Immature natural killer cell (primary cell): ENCODE measurements at regions not wholly inside any gene's neighbourhood (a gene's known extent, or its start where the extent isn't known, plus 50 kb on each side); places are given as distances from the start of the nearest gene placed in this dataset.

Experiments used
- DNase-seq, 3 donors: peaks; one replicate each; pipeline ENCODE4 v3.0.0; 2022; ENCODE audit warnings: mixed read lengths in 1 of 3
- H3K27ac Mint-ChIP-seq, 6 donors: one replicate each; pipeline ENCODE4 v1.8.0; 2020; ENCODE audit warnings: mixed read lengths in 6 of 6, mild to moderate bottlenecking in 5 of 6, inconsistent platforms in 4 of 6, moderate library complexity in 3 of 6
- H3K27me3 Mint-ChIP-seq, 3 donors: one replicate each; pipeline ENCODE4 v1.8.0; 2020 to 2021; ENCODE audit warnings: low read depth in 3 of 3, mild to moderate bottlenecking in 3 of 3, mixed read lengths in 3 of 3, moderate library complexity in 3 of 3, inconsistent platforms in 1 of 3
- H3K36me3 Mint-ChIP-seq, 3 donors: one replicate each; pipeline ENCODE4 v1.8.0; 2020; ENCODE audit warnings: mixed read lengths in 3 of 3, inconsistent platforms in 2 of 3, mild to moderate bottlenecking in 2 of 3
- H3K4me1 Mint-ChIP-seq, 2 donors: one replicate each; pipeline ENCODE4 v1.8.0; 2020; ENCODE audit warnings: inconsistent platforms in 2 of 2, mild to moderate bottlenecking in 2 of 2, mixed read lengths in 2 of 2, moderate library complexity in 1 of 2
- H3K4me3 Mint-ChIP-seq, 5 donors: one replicate each; pipeline ENCODE4 v1.8.0; 2020; ENCODE audit warnings: mild to moderate bottlenecking in 5 of 5, mixed read lengths in 5 of 5, inconsistent platforms in 3 of 5, moderate library complexity in 3 of 5
- H3K9me3 Mint-ChIP-seq, 6 donors: one replicate each; pipeline ENCODE4 v1.8.0; 2020; ENCODE audit warnings: mild to moderate bottlenecking in 6 of 6, mixed read lengths in 6 of 6, inconsistent platforms in 4 of 6, moderate library complexity in 3 of 6

DNA sequence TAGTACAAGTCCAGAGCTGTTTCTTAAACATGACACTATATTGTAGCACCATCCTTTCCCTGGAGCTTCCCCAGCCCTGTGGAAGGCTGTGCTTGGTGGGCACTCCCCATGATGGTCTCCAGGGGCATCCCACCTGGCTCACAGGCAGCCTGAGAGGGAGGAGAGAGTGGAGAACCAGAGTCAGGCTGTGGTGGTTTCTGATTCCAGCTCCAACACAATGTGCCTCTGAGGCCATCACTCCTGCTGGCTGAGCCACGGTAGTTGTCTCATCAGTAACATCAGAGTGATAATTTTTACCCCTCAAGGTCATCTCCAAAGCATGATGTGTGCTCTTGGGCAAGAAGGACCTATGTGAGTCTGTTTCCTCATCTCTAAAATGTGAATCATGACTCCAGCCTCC lies 398.0 kb downstream of the CDK5RAP2 start:
- Mint-ChIP-seq H3K9me3 (peaks cover 0 to 7% (median 0%) of the 10 kb centered on the region in 6 donors), H3K27me3 (no peaks in the 10 kb centered on the region), H3K4me3 (no peak overlapping the region), H3K4me1 (no peaks in the 10 kb centered on the region), H3K27ac (no peak overlapping the region), H3K36me3 (no peaks in the 10 kb centered on the region)
- DNase-seq, result no peak

DNA sequence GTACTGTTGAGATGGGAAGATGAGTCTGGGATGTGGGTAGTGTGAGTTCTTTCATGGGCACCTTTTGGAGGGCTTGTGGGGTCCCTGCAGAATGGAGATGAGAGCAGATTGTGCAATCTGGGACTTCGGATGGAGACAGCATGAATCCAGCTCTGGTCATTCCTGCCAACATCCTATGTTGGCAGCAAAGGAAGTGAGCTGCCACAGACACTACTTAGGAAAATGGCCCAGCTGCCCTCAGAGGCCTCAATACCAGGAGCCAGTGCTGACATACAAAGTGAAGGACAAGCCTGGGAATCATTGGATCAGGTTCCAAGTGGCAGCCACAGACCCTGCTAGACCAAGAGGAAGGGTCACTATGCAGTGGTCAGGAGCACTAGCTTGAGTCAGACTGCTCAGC lies 402.8 kb downstream of the CDK5RAP2 start:
- Mint-ChIP-seq H3K4me3 (no peak overlapping the region), H3K4me1 (no peaks in the 10 kb centered on the region), H3K36me3 (no peaks in the 10 kb centered on the region)

DNA sequence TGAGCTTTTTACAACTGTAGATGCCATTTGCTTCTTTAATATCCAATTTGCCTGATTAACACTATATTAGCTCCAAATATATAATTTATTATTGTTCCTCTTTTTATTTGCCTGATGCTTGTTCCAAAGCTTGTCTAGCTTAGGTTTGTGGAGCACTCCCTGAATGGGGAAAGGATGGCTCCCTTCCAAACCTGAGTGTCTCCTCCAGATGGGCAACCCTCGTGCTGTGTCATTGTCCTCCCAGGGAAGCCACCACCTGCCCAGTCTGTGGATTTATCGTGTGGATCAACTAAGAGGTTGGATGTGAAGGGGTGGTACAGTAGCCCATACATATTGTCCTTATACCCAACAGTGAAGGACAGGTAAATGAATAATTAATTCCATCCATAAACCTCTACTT lies 404.9 kb downstream of the CDK5RAP2 start:
- DNase-seq, result no peak
- Mint-ChIP-seq H3K9me3 (peaks cover 0 to 5% (median 0%) of the 10 kb centered on the region in 6 donors), H3K27ac (no peak overlapping the region), H3K36me3 (peaks cover 0 to 4% (median 0%) of the 10 kb centered on the region in 3 donors), H3K27me3 (peaks cover 0 to 2% (median under 1%) of the 10 kb centered on the region in 3 donors), H3K4me3 (no peak overlapping the region), H3K4me1 (no peaks in the 10 kb centered on the region)

More for the DNA sequence above, 402.8 kb downstream of the CDK5RAP2 start:
- peaks cover 0 to 5% (median 0%) of the 10 kb centered on the region in 6 donors for H3K9me3 Mint-ChIP-seq
- H3K27ac Mint-ChIP-seq, result no peak overlapping the region
- peaks cover 0 to 2% (median 0%) of the 10 kb centered on the region in 3 donors for H3K27me3 Mint-ChIP-seq
- no peak for DNase-seq

DNA sequence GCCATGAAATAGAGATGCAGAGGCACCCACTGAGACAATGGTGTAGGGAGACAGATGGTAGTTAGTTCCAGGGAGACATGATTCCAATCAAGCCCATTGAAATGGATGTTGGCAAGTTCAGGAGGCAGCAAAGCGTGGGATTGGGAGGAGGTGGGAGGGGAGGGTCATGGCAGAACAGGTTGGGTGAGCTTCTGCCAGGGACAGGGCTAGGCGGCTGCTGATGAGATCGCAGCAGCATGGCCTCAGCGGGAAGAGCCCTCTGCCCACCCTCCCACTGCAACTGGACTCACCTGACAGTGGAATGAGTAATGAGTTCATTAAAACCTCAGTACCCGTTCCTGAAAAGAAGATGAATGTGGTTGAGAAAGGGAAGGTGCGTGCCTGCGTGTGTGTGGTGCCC lies 418.2 kb downstream of the CDK5RAP2 start:
- Mint-ChIP-seq H3K27ac (no peak overlapping the region), H3K4me3 (no peak overlapping the region)
- DNase-seq, result no peak

DNA sequence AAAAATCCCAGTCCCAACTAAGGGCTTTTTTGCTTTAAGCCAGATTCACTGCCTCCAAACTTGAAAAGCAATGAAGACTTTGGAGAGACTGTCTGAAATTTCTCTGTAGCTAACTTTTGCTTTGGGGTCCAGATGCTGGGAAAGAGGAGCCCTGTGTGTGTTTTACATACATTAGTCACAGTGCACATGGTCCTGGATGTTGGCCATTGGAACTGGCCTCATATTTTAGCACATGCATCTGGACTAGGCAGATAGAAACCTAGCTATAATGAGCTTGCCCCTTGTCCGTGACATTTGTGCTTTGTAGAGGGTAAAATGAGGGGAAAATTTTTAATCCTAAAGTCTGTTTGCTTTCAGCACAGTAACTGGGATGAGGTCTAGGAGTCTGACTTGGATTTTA lies 421.7 kb downstream of the CDK5RAP2 start:
- Mint-ChIP-seq H3K4me3 (no peak overlapping the region), H3K27ac (no peak overlapping the region), H3K4me1 (no peaks in the 10 kb centered on the region), H3K27me3 (peaks cover 0 to 2% (median under 1%) of the 10 kb centered on the region in 3 donors), H3K36me3 (no peaks in the 10 kb centered on the region), H3K9me3 (peaks cover 0 to 5% (median 2%) of the 10 kb centered on the region in 6 donors)
- DNase-seq, result no peak

More for the DNA sequence above, 418.2 kb downstream of the CDK5RAP2 start:
- Mint-ChIP-seq H3K9me3 (peaks cover 0 to 5% (median 2%) of the 10 kb centered on the region in 6 donors), H3K36me3 (no peaks in the 10 kb centered on the region), H3K27me3 (peaks cover 0 to 5% (median 0%) of the 10 kb centered on the region in 3 donors), H3K4me1 (no peaks in the 10 kb centered on the region)

DNA sequence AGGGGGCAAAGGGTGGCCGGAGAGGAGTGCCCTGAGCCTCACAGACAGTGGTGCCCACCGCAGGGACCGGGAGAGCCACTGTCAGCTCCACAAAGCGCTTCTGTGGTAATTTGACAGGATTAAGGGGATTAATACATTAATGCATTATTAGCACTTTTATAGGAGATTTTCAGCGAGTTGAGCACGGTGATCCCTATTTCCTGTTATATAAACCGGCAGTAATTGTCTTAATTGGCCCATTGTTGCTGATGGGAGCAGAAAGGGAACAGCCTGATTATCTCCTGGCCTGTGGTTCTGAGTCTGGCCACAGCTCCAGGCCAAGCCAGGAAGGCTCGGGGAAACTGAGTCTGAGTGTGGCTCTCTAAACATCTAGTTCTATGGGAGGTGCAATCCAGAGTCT lies 423.6 kb downstream of the CDK5RAP2 start:
- DNase-seq, result no peak
- H3K4me3 Mint-ChIP-seq, result no peak overlapping the region
- peaks cover 0 to 2% (median 2%) of the 10 kb centered on the region in 3 donors for H3K27me3 Mint-ChIP-seq
- H3K36me3 Mint-ChIP-seq, result no peaks in the 10 kb centered on the region
- H3K27ac Mint-ChIP-seq, result no peak overlapping the region
- no peaks in the 10 kb centered on the region for H3K4me1 Mint-ChIP-seq
- peaks cover 0 to 4% (median 2%) of the 10 kb centered on the region in 6 donors for H3K9me3 Mint-ChIP-seq

DNA sequence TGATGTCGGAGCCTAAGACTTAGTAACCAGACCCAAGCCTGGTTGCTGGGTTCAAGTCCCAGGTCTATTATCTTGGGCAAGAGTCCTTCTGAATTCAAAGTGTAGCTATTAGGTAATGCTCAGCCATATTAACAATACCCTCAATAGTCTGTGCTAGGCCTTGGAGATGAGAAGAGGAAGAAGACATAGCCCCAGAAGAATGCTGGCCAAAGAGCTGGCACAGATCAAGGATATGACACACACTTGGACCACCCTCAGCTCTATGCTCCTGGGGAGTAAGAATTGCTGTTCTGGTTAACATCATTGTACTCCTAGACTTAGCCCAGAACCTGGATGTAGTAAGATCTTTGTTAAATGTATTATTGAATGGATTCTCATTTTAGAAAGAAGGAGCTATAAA lies 426.7 kb downstream of the CDK5RAP2 start:
- DNase-seq, result no peak
- Mint-ChIP-seq H3K4me3 (no peak overlapping the region), H3K4me1 (no peaks in the 10 kb centered on the region), H3K27ac (no peak overlapping the region), H3K27me3 (peaks cover 3 to 4% (median 4%) of the 10 kb centered on the region in 3 donors), H3K36me3 (no peaks in the 10 kb centered on the region), H3K9me3 (no peaks in the 10 kb centered on the region)

DNA sequence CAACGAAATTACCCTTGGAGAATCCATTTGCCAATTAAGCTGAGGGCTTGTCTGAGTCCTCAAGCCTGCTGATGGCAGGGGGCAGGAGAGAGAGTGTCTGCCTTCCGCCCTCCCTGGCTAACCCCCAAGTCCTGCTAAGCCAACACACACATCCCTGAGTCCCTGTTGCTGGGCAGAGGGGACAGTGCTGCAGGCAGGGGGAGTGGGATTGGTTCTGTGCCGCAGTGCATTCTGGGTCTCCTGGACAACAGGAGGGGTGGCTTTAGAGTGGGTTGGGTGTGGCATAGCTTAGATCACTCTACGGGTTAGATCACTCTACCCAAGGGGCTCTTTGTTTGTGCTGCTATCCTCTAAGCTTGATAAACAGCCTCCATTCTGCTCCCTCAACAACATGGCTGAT lies 427.7 kb downstream of the CDK5RAP2 start:
- no peak overlapping the region for H3K27ac Mint-ChIP-seq
- no peaks in the 10 kb centered on the region for H3K36me3 Mint-ChIP-seq
- no peaks in the 10 kb centered on the region for H3K4me1 Mint-ChIP-seq
- DNase-seq, result no peak
- no peaks in the 10 kb centered on the region for H3K9me3 Mint-ChIP-seq
- H3K27me3 Mint-ChIP-seq, result peaks cover 3 to 4% (median 4%) of the 10 kb centered on the region in 3 donors
- H3K4me3 Mint-ChIP-seq, result no peak overlapping the region

DNA sequence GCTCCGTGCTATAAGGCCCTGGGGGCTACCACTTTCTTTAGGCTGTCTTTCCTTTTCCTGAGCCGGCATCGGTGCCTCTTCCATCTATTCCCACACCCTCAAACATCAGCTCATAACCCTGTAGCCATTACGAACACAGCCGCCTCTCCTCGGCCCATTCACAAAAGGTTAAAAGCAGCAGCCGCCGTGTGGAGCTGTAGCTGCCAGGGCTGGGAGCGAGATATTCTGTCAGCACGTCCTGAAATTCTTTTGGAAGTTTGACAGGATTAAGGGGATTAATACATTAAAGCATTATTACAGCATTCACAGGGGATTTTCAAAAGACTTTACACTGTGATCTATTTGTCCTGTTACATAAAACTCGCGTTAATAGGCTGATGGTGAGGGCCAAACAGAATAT lies 428.2 kb downstream of the CDK5RAP2 start:
- Mint-ChIP-seq H3K4me3 (no peak overlapping the region), H3K9me3 (no peaks in the 10 kb centered on the region), H3K36me3 (no peaks in the 10 kb centered on the region), H3K27ac (no peak overlapping the region), H3K27me3 (peaks cover 3 to 4% (median 4%) of the 10 kb centered on the region in 3 donors), H3K4me1 (no peaks in the 10 kb centered on the region)
- DNase-seq, result no peak

DNA sequence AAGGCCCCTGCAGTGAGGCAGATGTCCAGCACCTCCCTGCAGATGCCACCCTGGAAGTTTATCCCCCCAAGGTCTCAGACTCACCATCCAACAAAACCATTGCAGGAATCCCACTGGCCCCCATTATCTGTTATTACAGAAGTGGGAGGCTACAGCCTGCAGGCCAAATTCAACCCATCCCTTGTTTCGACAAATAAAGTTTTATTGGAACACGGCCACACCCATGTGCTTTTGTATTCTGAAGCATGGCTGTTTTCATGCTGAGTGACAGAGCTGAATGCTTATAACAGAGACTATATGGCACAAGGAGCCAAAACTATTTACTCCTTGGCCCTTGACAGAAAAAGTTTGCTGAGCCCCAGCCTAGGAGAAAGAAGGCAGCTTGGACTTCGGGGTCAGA lies 428.8 kb downstream of the CDK5RAP2 start:
- Mint-ChIP-seq H3K9me3 (no peaks in the 10 kb centered on the region), H3K27me3 (peaks cover 3 to 6% (median 4%) of the 10 kb centered on the region in 3 donors), H3K4me1 (no peaks in the 10 kb centered on the region), H3K4me3 (no peak overlapping the region), H3K27ac (no peak overlapping the region), H3K36me3 (no peaks in the 10 kb centered on the region)
- no peak for DNase-seq

DNA sequence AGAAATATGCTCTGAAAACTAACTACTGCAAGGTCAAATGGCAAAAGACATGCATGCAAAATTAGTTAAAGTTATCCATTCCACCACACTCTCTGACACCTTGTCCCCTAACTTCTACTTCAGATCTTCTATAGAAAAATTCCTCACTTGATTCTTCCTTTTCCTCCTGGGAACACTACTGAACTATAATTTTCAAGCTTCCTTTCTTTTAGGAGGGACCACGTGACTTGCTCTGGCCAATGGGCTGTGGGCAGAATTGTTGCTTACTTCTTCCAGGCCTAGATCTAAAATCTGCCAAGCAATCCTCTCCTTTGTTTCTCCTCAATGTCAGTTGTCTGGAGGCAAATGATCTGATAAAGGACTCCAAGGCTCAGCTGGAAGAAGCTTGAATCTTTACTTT lies 441.0 kb downstream of the CDK5RAP2 start:
- DNase-seq, result no peak
- Mint-ChIP-seq H3K9me3 (peaks cover 0 to 7% (median 0%) of the 10 kb centered on the region in 6 donors), H3K27ac (no peak overlapping the region), H3K4me1 (no peaks in the 10 kb centered on the region), H3K27me3 (peaks cover 0 to 5% (median 1%) of the 10 kb centered on the region in 3 donors), H3K36me3 (no peaks in the 10 kb centered on the region), H3K4me3 (no peak overlapping the region)

DNA sequence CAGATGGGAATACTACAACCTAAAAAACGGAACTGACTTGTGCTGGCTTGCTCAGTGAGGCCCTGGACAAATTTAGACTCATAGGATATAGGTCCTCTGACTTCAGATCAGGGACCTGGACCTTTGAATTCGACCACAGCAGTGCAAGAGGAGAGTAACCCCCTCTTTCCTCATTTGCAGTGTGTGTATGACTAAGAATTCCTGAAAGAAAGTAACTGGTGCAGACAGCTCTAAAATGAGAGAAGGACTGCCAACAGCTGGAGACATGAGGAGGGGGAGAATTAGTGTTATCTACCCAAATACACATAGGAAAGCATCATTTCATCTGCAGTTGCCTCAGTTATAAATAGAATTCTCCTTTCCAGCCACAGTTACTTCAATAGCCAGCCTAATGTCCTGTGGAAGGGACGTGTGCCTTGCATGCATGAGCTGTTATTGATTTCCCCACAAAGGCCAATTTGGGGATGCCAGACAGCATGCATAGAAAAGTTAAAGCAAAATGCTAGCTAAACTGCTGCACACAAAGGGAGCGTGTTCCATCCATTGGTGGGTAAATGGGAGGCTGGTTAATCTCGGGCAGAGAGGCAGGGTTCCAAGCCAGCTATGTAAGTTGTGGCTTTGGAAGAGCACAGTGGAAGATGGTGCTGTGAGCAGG lies 442.7 kb downstream of the CDK5RAP2 start:
- H3K9me3 Mint-ChIP-seq, result peaks cover 0 to 7% (median 0%) of the 10 kb centered on the region in 6 donors
- no peaks in the 10 kb centered on the region for H3K4me1 Mint-ChIP-seq
- H3K27ac Mint-ChIP-seq, result no peak overlapping the region
- no peaks in the 10 kb centered on the region for H3K36me3 Mint-ChIP-seq
- DNase-seq, result no peak
- peaks cover 0 to 5% (median 1%) of the 10 kb centered on the region in 3 donors for H3K27me3 Mint-ChIP-seq
- no peak overlapping the region for H3K4me3 Mint-ChIP-seq

DNA sequence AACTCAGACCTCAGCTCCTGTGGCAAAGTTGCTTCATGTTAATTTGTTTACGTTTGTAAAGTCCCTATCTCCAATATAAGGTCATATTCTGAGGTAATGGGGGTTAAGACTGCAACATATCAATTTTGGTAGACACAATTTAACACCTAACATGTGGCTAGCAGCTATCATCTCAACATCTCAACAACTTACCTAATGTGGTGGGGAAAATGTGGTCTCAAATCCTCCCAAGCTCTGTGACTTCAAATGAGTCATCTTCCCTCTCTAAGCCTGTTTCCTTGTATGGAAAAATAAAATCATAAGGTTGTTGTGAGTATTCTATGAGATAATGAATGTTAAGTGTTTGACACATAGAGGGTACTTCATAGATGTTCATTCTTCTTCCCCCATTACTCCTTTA lies 443.3 kb downstream of the CDK5RAP2 start:
- Mint-ChIP-seq H3K4me3 (no peak overlapping the region), H3K4me1 (no peaks in the 10 kb centered on the region), H3K27me3 (peaks cover 0 to 5% (median 1%) of the 10 kb centered on the region in 3 donors), H3K9me3 (peaks cover 0 to 7% (median 0%) of the 10 kb centered on the region in 6 donors), H3K27ac (no peak overlapping the region), H3K36me3 (no peaks in the 10 kb centered on the region)
- DNase-seq, result no peak

DNA sequence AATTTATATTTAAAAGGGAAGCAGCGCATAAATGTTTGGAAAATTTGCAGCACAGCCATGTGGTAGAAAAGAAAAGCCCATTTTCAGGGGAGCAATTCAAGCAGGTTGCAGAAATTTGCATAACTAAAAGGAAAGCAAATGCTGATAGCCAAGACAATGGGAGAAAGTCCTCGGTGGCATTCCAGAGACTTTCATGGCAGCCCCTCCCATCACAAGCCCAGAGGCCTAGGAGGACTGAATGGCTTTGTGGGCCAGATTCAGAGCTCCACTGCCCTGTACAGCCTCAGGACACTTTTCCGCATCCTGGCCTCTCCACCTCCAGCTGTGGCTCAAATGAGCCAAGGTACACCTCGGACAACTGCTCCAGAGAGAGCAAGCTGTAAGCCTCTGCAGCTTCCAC lies 462.9 kb downstream of the CDK5RAP2 start:
- Mint-ChIP-seq H3K4me3 (no peak overlapping the region), H3K4me1 (no peaks in the 10 kb centered on the region), H3K27ac (no peak overlapping the region), H3K9me3 (peaks cover 0 to 4% (median 0%) of the 10 kb centered on the region in 6 donors), H3K36me3 (no peaks in the 10 kb centered on the region), H3K27me3 (peaks cover 0 to 1% (median 0%) of the 10 kb centered on the region in 3 donors)
- DNase-seq, result no peak

DNA sequence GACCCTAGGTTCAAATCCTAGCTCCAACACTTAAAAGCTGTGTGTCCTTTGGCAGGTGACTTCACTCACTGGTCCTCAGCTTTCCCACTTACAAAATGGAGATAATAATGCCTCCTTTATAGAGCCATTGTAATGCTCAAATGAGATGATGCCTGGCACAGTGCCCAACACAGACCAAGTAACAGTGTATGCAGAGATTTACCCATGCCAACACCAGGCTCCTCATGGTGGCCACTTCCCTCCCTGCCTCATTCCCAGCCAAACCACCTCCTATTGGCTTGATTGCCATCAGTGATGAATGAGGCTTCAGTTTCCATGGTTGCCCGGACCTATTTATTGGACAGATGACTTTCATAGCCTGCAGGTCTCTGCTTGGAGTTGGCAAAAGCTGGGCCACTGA lies 469.4 kb downstream of the CDK5RAP2 start:
- H3K27me3 Mint-ChIP-seq, result peaks cover 0 to 2% (median 1%) of the 10 kb centered on the region in 3 donors

More for the DNA sequence above, 469.4 kb downstream of the CDK5RAP2 start:
- no peaks in the 10 kb centered on the region for H3K36me3 Mint-ChIP-seq
- no peak for DNase-seq
- H3K4me1 Mint-ChIP-seq, result no peaks in the 10 kb centered on the region
- no peak overlapping the region for H3K27ac Mint-ChIP-seq
- no peak overlapping the region for H3K4me3 Mint-ChIP-seq
- H3K9me3 Mint-ChIP-seq, result no peaks in the 10 kb centered on the region
